Endothelial cell of umbilical vein (primary cell): ENCODE measurements at regions not wholly inside any gene's neighbourhood (a gene's known extent, or its start where the extent isn't known, plus 50 kb on each side); places are given as distances from the start of the nearest gene placed in this dataset.

ENCODE experiments used
- BruUV-seq: library from RNA; stranded (reverse); fragments of 400-500 nt; replicated peaks from 2 replicates; lab custom pipeline; 2021; lab: Mats Ljungman, UMichigan
- CTCF ChIA-PET: fragments of 300-600, 350-600 bp; sonication (Branson Sonifier 250); formaldehyde crosslinking; loops from one replicate; lab custom pipeline; 2021; ENCODE audit warnings: antibody characterized with exemption, inconsistent platforms; lab: Charles Lee
- POLR2A ChIA-PET: fragments of 300-600, 350-600 bp; sonication (Branson Sonifier 250); formaldehyde crosslinking; loops from one replicate; lab custom pipeline; 2021; ENCODE audit warnings: antibody characterized with exemption, inconsistent platforms; lab: Charles Lee
- DNase-seq: peaks from one replicate; pipeline ENCODE4 v3.0.0-alpha.2; 2011; ENCODE audit warnings: low read depth, low spot score
- FAIRE-seq: peaks from 2 replicates; lab custom pipeline; 2011; peaks lifted over from hg19 to GRCh38; lab: Jason Lieb, UNC
- H2AFZ ChIP-seq: 2 replicates; pipeline ENCODE4 v1.6.0; 2012; ENCODE audit warnings: low read depth, low read length, control low read depth, inconsistent platforms
- H3K27ac ChIP-seq: 2 replicates; pipeline ENCODE4 v1.5.1; 2011; ENCODE audit warnings: low read depth, mild to moderate bottlenecking, control low read depth, low read length, moderate library complexity; ENCODE audit not compliant: insufficient read depth
- H3K27me3 ChIP-seq, 2 experiments: 2 replicates each; pipeline versions ENCODE4 v1.6.0 to v1.6.1; 2011; ENCODE audit warnings: low read length in 2 of 2, mixed read lengths in 1 of 2; ENCODE audit not compliant: control insufficient read depth in 2 of 2, insufficient read depth in 2 of 2
- H3K36me3 ChIP-seq, 2 experiments: 2 replicates in 1 of 2; 3 replicates in 1 of 2; pipeline ENCODE4 v1.5.1; 2011; ENCODE audit warnings: low read length in 2 of 2, mild to moderate bottlenecking in 1 of 2, moderate library complexity in 1 of 2; ENCODE audit not compliant: control insufficient read depth in 2 of 2, insufficient read depth in 2 of 2; ENCODE audit errors: extremely low read depth in 1 of 2
- H3K4me1 ChIP-seq: 3 replicates; pipeline ENCODE4 v1.5.1; 2011; ENCODE audit warnings: mild to moderate bottlenecking, low read length; ENCODE audit not compliant: control insufficient read depth, insufficient read depth; ENCODE audit errors: extremely low read depth
- H3K4me2 ChIP-seq: 2 replicates; pipeline ENCODE4 v1.6.1; 2011; ENCODE audit warnings: low read length, control low read depth, mixed read lengths; ENCODE audit not compliant: insufficient read depth
- H3K4me3 ChIP-seq, 3 experiments: fragments of 200-600 bp in 1 of 3; sonication (generic), shearing (Covaris generic) in 1 of 3; replicated peaks in 1 of 3; 2 replicates each; pipeline ENCODE4 v1.5.1; 2011 to 2016; ENCODE audit warnings: control low read depth in 3 of 3, low read length in 3 of 3, mild to moderate bottlenecking in 2 of 3, inconsistent platforms in 1 of 3, low read depth in 1 of 3, moderate library complexity in 1 of 3; ENCODE audit not compliant: insufficient read depth in 1 of 3
- H3K79me2 ChIP-seq: 2 replicates; pipeline ENCODE4 v1.6.0; 2012; ENCODE audit warnings: low read length, inconsistent platforms; ENCODE audit not compliant: control insufficient read depth, insufficient read depth
- H3K9ac ChIP-seq: replicated peaks from 2 replicates; pipeline ENCODE3; 2011; ENCODE audit warnings: low read length, control low read depth; ENCODE audit not compliant: insufficient read depth; ENCODE audit errors: extremely low read depth
- H3K9me1 ChIP-seq: replicated peaks from 3 replicates; pipeline ENCODE4 v1.6.0; 2011; ENCODE audit warnings: mild to moderate bottlenecking, low read length; ENCODE audit not compliant: control insufficient read depth, insufficient read depth; ENCODE audit errors: extremely low read depth
- H3K9me3 ChIP-seq: replicated peaks from 2 replicates; pipeline ENCODE4 v1.5.1; 2012; ENCODE audit warnings: low read length, inconsistent platforms; ENCODE audit not compliant: control insufficient read depth, insufficient read depth
- H4K20me1 ChIP-seq: replicated peaks from 2 replicates; pipeline ENCODE3; 2011; ENCODE audit warnings: mild to moderate bottlenecking, low read length; ENCODE audit not compliant: control insufficient read depth, insufficient read depth; ENCODE audit errors: extremely low read depth
- EZH2 ChIP-seq: IDR thresholded peaks from 2 replicates; pipeline ENCODE4 v1.6.1; 2012; ENCODE audit warnings: borderline replicate concordance, low read depth, mild to moderate bottlenecking, moderate library complexity, low read length, inconsistent platforms; ENCODE audit not compliant: severe bottlenecking
- FOS ChIP-seq: IDR thresholded peaks from 2 replicates; pipeline ENCODE4 v1.6.1; 2011; ENCODE audit warnings: mild to moderate bottlenecking, low read length, moderate library complexity, borderline replicate concordance; ENCODE audit not compliant: insufficient read depth
- GATA2 ChIP-seq: IDR thresholded peaks from 2 replicates; pipeline ENCODE4 v1.7.0; 2011; ENCODE audit warnings: low read depth, mild to moderate bottlenecking, moderate library complexity, mixed read lengths, low read length; ENCODE audit not compliant: insufficient read length, insufficient read depth
- JUN ChIP-seq: IDR thresholded peaks from 2 replicates; pipeline ENCODE4 v1.6.1; 2011; ENCODE audit warnings: borderline replicate concordance, low read depth; ENCODE audit not compliant: insufficient read length, insufficient read depth
- MAX ChIP-seq: IDR thresholded peaks from 2 replicates; pipeline ENCODE4 v1.6.1; 2011; ENCODE audit not compliant: insufficient read depth, insufficient read length
- MYC ChIP-seq: IDR thresholded peaks from one replicate; pipeline ENCODE4 v1.6.1; 2011; ENCODE audit warnings: mild to moderate bottlenecking, low read depth, low read length
- POLR2A ChIP-seq: IDR thresholded peaks from 2 replicates; pipeline ENCODE4 v1.6.1; 2012; ENCODE audit warnings: low read depth, mild to moderate bottlenecking, control low read depth, low read length
- POLR2AphosphoS5 ChIP-seq: IDR thresholded peaks from 2 replicates; pipeline ENCODE4 v1.6.1; 2012; ENCODE audit warnings: low read depth, mild to moderate bottlenecking, control low read depth, low read length, moderate library complexity; ENCODE audit not compliant: insufficient read depth
- dilution Hi-C: fragments of 300-500 bp; cut with MboI; formaldehyde crosslinking; loops from one replicate; pipeline ENCODE4 v1.15.0; 2019; ENCODE audit warnings: low sequenced_read_pairs; ENCODE audit not compliant: extremely low pct_ligation_motif_present
- intact Hi-C: fragments of 100-400 bp; cut with micrococcal nuclease; formaldehyde crosslinking; loops from one replicate; pipeline ENCODE4 v1.10.0; 2022
- TF ChIP-seq, protein P1 (sequence below), 2 donors: IDR thresholded peaks; 1 replicate in 1 of 2; 2 replicates in 1 of 2; pipeline ENCODE4 v1.5.1; 2011; ENCODE audit warnings: low read length in 2 of 2, mild to moderate bottlenecking in 2 of 2, moderate library complexity in 2 of 2, control low read depth in 1 of 2, inconsistent platforms in 1 of 2, low read depth in 1 of 2; ENCODE audit not compliant: insufficient read depth in 1 of 2; ENCODE audit errors: extremely low read depth in 1 of 2

DNA sequence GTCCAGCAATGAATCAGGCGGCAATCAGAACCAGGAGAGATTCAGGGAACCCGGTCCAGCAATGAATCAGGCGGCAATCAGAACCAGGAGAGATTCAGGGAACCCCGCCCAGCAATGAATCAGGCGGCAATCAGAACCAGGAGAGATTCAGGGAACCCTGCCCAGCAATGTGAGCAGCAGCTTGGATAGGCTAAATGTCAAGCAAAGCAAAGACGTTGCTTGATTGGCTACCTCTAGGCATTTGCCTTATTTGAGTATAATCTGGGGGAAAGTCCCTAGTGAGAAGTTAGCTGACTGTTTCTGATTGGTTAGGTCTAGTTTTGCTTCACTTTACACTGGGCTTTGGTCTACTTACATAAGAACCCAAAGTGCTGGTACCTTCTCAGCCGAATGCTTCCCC, 1212.2 kb upstream of the TENM3 start:
- no peak overlapping the region for H3K4me2 ChIP-seq
- BruUV-seq: no TSS peak
- intact Hi-C loops: no loop called here

More for the DNA sequence above, 1212.2 kb upstream of the TENM3 start:
- H3K9me1 ChIP-seq: no peaks in the 10 kb centered on the region
- H3K27me3 ChIP-seq: no peaks in the 10 kb centered on the region
- ChIA-PET CTCF (no interaction called here), POLR2A (no interaction called here)
- H2AFZ ChIP-seq: no peak overlapping the region
- dilution Hi-C loops: no loop called here
- no peaks in the 10 kb centered on the region for H3K79me2 ChIP-seq
- peaks cover 3% of the 10 kb centered on the region for H3K9me3 ChIP-seq
- no peak overlapping the region for H3K4me3 ChIP-seq
- H3K36me3 ChIP-seq: no peaks in the 10 kb centered on the region
- FAIRE-seq (no peak), DNase-seq (no peak)
- no peak overlapping the region for H3K27ac ChIP-seq
- H3K4me1 ChIP-seq: no peaks in the 10 kb centered on the region
- H3K9ac ChIP-seq: no peak overlapping the region
- H4K20me1 ChIP-seq: no peaks in the 10 kb centered on the region
- no peak for TF ChIP-seq JUN
- TF ChIP-seq GATA2: no peak
- TF ChIP-seq EZH2: no peak
- no peak for TF ChIP-seq POLR2A
- TF ChIP-seq MYC: no peak
- TF ChIP-seq, protein P1, sequence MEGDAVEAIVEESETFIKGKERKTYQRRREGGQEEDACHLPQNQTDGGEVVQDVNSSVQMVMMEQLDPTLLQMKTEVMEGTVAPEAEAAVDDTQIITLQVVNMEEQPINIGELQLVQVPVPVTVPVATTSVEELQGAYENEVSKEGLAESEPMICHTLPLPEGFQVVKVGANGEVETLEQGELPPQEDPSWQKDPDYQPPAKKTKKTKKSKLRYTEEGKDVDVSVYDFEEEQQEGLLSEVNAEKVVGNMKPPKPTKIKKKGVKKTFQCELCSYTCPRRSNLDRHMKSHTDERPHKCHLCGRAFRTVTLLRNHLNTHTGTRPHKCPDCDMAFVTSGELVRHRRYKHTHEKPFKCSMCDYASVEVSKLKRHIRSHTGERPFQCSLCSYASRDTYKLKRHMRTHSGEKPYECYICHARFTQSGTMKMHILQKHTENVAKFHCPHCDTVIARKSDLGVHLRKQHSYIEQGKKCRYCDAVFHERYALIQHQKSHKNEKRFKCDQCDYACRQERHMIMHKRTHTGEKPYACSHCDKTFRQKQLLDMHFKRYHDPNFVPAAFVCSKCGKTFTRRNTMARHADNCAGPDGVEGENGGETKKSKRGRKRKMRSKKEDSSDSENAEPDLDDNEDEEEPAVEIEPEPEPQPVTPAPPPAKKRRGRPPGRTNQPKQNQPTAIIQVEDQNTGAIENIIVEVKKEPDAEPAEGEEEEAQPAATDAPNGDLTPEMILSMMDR (IDR thresholded peaks at IDR 0.05; ENCODE audit: extremely low read depth in 1 of 2, insufficient read depth in 1 of 2, low read depth in 1 of 2, low read length in 2 of 2): no peak
- TF ChIP-seq FOS: no peak
- TF ChIP-seq POLR2AphosphoS5: no peak
- TF ChIP-seq MAX: no peak
